A549 (cell line): ENCODE measurements at regions not wholly inside any gene's neighbourhood (a gene's known extent, or its start where the extent isn't known, plus 50 kb on each side); places are given as distances from the start of the nearest gene placed in this dataset.

Experiments used
- ATAC-seq, 2 experiments: fragments of 200-7000 bp in 1 of 2; fragments of >200 bp in 1 of 2; cut with Nextera tagmentation in 1 of 2; cut with Tn5 transposase in 1 of 2; 3 replicates each; pipeline versions ENCODE4 v1.8.0 to v1.9.1; 2018 to 2020; ENCODE audit warnings: mild to moderate bottlenecking in 1 of 2, moderate library complexity in 1 of 2
- CTCF ChIA-PET: fragments of 300-600 bp; sonication (Branson Sonifier 250); formaldehyde crosslinking; extraction: SDS; loops from one replicate; lab custom pipeline; 2021; ENCODE audit warnings: antibody characterized with exemption, inconsistent platforms; lab: Yijun Ruan, JAX
- POLR2A ChIA-PET: fragments of 350-600 bp; formaldehyde crosslinking; extraction: SDS; loops from one replicate; lab custom pipeline; 2021; ENCODE audit warnings: antibody characterized with exemption, inconsistent platforms; lab: Yijun Ruan, JAX
- DNase-seq, 2 experiments: peaks; one replicate each; pipeline versions ENCODE4 v3.0.0 to v3.0.0-alpha.2; 2011 to 2016; ENCODE audit warnings: low read depth in 1 of 2, low spot score in 1 of 2
- FAIRE-seq: peaks from 2 replicates; lab custom pipeline; 2011; peaks lifted over from hg19 to GRCh38; lab: Jason Lieb, UNC
- H3K27ac ChIP-seq, 2 experiments: fragments of >200 bp; sonication (Bioruptor Twin); formaldehyde crosslinking; 3 replicates each; pipeline ENCODE4 v1.5.1; 2016 to 2017
- H3K4me1 ChIP-seq: fragments of >200 bp; sonication (Bioruptor Twin); formaldehyde crosslinking; 3 replicates; pipeline ENCODE4 v1.6.1; 2016
- H3K4me2 ChIP-seq: fragments of >200 bp; sonication (Bioruptor Twin); formaldehyde crosslinking; 3 replicates; pipeline ENCODE4 v1.6.1; 2016
- H3K4me3 ChIP-seq: fragments of >200 bp; sonication (Bioruptor Twin); formaldehyde crosslinking; 3 replicates; pipeline ENCODE4 v1.5.1; 2016
- H3K9me3 ChIP-seq: fragments of >200 bp; sonication (Bioruptor Twin); formaldehyde crosslinking; 3 replicates; pipeline ENCODE4 v1.6.1; 2016
- BHLHE40 ChIP-seq: IDR thresholded peaks from 2 replicates; pipeline ENCODE4 v1.6.1; 2012; ENCODE audit warnings: low read depth, low read length, inconsistent platforms
- CEBPB ChIP-seq, 2 experiments: fragments of >200 bp in 1 of 2; sonication (Bioruptor Twin) in 1 of 2; formaldehyde crosslinking in 1 of 2; IDR thresholded peaks; 2 replicates each; pipeline ENCODE4 v1.6.1; 2012 to 2016
- CHD4 ChIP-seq: fragments of 200-600 bp; sonication (generic); IDR thresholded peaks from 2 replicates; pipeline ENCODE4 v1.6.1; 2016; ENCODE audit warnings: antibody characterized with exemption, mild to moderate bottlenecking, borderline replicate concordance
- EHF ChIP-seq: fragments of 250-450 bp; sonication (Bioruptor Pico); IDR thresholded peaks from 2 replicates; pipeline ENCODE4 v1.5.0; 2020; ENCODE audit warnings: mild to moderate bottlenecking
- FOSB ChIP-seq: fragments of 250-450 bp; sonication (Bioruptor Pico); IDR thresholded peaks from 2 replicates; pipeline ENCODE4 v1.5.0; 2020; ENCODE audit warnings: mild to moderate bottlenecking, moderate library complexity
- FOSL2 ChIP-seq, 2 experiments: fragments of 450-650 bp in 1 of 2; fragments of >200 bp in 1 of 2; sonication (Bioruptor Twin) in 1 of 2; formaldehyde crosslinking; IDR thresholded peaks; 2 replicates each; pipeline versions ENCODE4 v1.5.0 to v1.6.1; 2016 to 2020; ENCODE audit warnings: mild to moderate bottlenecking in 1 of 2, moderate library complexity in 1 of 2
- HDAC2 ChIP-seq: fragments of 200-600 bp; sonication (generic); IDR thresholded peaks from 2 replicates; pipeline ENCODE4 v1.6.1; 2016
- HES2 ChIP-seq: fragments of >200 bp; sonication (Bioruptor Twin); formaldehyde crosslinking; IDR thresholded peaks from 2 replicates; pipeline ENCODE4 v1.6.1; 2016
- HEYL ChIP-seq: fragments of 250-450 bp; sonication (Bioruptor Pico); IDR thresholded peaks from 2 replicates; pipeline ENCODE4 v1.8.0; 2021; ENCODE audit warnings: mild to moderate bottlenecking, moderate library complexity
- HOXA7 ChIP-seq: fragments of 250-450 bp; sonication (Bioruptor Pico); IDR thresholded peaks from 2 replicates; pipeline ENCODE4 v1.5.0; 2020; ENCODE audit warnings: mild to moderate bottlenecking, moderate library complexity
- MAFK ChIP-seq: fragments of 450-650 bp; IDR thresholded peaks from 2 replicates; pipeline ENCODE4 v1.6.1; 2014; ENCODE audit not compliant: partially characterized antibody
- MYC ChIP-seq: IDR thresholded peaks from 2 replicates; pipeline ENCODE4 v1.6.1; 2012; ENCODE audit warnings: mild to moderate bottlenecking, inconsistent platforms, low read length, improper control_type of control experiment, borderline replicate concordance
- NR3C1 ChIP-seq: fragments of >200 bp; sonication (Bioruptor Twin); formaldehyde crosslinking; IDR thresholded peaks from 3 replicates; pipeline ENCODE4 v1.6.1; 2017
- PBX3 ChIP-seq: IDR thresholded peaks from 2 replicates; pipeline ENCODE4 v1.6.1; 2012
- RAD21 ChIP-seq, 2 experiments: fragments of >200 bp in 1 of 2; sonication (Bioruptor Twin) in 1 of 2; formaldehyde crosslinking in 1 of 2; IDR thresholded peaks in 1 of 2; conservative IDR thresholded peaks in 1 of 2; 2 replicates in 1 of 2; 3 replicates in 1 of 2; pipeline ENCODE4 v1.6.1; 2012 to 2018; ENCODE audit warnings: inconsistent platforms in 1 of 2
- RFX5 ChIP-seq: fragments of 450-650 bp; IDR thresholded peaks from 2 replicates; pipeline ENCODE4 v1.7.1; 2014; ENCODE audit warnings: antibody characterized with exemption, mild to moderate bottlenecking, moderate library complexity
- RNF2 ChIP-seq: fragments of 200-600 bp; sonication (generic); IDR thresholded peaks from 2 replicates; pipeline ENCODE4 v1.6.1; 2016; ENCODE audit warnings: low read depth, mild to moderate bottlenecking, antibody characterized with exemption, moderate library complexity, borderline replicate concordance
- SMC3 ChIP-seq: fragments of >200 bp; sonication (Bioruptor Twin); formaldehyde crosslinking; IDR thresholded peaks from 3 replicates; pipeline ENCODE4 v1.6.1; 2018; ENCODE audit warnings: inconsistent platforms
- TFCP2L1 ChIP-seq: fragments of 250-450 bp; sonication (Bioruptor Pico); IDR thresholded peaks from 2 replicates; pipeline ENCODE4 v1.5.0; 2021; ENCODE audit warnings: mild to moderate bottlenecking
- TP53 ChIP-seq: fragments of 250-450 bp; sonication (Bioruptor Pico); IDR thresholded peaks from 2 replicates; pipeline ENCODE4 v1.5.0; 2021; ENCODE audit warnings: mild to moderate bottlenecking, moderate library complexity
- ZFP36 ChIP-seq: fragments of 450-650 bp; IDR thresholded peaks from 2 replicates; pipeline ENCODE4 v1.6.1; 2014; ENCODE audit warnings: borderline replicate concordance; ENCODE audit not compliant: partially characterized antibody
- ZNF302 ChIP-seq: fragments of 250-450 bp; sonication (Bioruptor Pico); IDR thresholded peaks from 2 replicates; pipeline ENCODE4 v1.9.0; 2021; ENCODE audit warnings: inconsistent platforms, mild to moderate bottlenecking, moderate library complexity
- ZSCAN20 ChIP-seq: fragments of 250-450 bp; sonication (Bioruptor Pico); IDR thresholded peaks from 2 replicates; pipeline ENCODE4 v1.8.0; 2022; ENCODE audit warnings: mild to moderate bottlenecking, moderate library complexity
- WGBS: methylation state at CpG from one replicate; pipeline ENCODE4 v1.1.6; 2017; ENCODE audit errors: missing lambda C conversion rate; 5-methylcytosine and 5-hydroxymethylcytosine counted together
- TF ChIP-seq, protein P1 (sequence below): fragments of 200-600 bp; sonication (generic); IDR thresholded peaks from 2 replicates; pipeline ENCODE4 v1.6.1; 2016; ENCODE audit warnings: antibody characterized with exemption, mild to moderate bottlenecking, moderate library complexity
- TF ChIP-seq, protein P2 (sequence below): fragments of >200 bp; sonication (Bioruptor Twin); formaldehyde crosslinking; IDR thresholded peaks from 3 replicates; pipeline ENCODE4 v1.5.1; 2016

DNA sequence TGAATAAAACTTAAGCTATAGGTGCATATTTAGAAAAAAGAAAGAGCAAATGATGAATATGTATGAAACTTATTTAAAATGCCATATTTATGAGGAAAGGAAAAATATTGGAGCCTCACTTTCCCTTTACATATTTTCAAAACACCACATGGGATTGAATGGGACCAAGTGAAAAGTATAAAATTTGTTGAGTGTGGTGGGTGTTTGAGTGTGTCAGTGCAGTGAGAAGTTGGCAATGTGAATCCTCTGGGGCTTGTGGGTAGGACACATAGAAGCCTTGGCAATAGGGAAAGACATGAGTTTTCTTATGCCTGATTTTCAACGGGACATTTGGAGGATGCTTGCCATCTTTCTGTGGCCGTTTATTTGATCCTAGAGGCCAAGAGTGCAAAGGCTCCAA, 502.2 kb upstream of the CELF4 start:
- no peak overlapping the region for H3K4me2 ChIP-seq
- CTCF ChIA-PET, result no interaction called here
- TF ChIP-seq RFX5, result no peak
- no peak for TF ChIP-seq TFCP2L1 (CRISPR knock-in tag)
- TF ChIP-seq NR3C1, result no peak
- no peak for TF ChIP-seq EHF
- TF ChIP-seq ZSCAN20 (CRISPR knock-in tag), result no peak
- TF ChIP-seq ZFP36, result no peak
- no peak for TF ChIP-seq FOSB (CRISPR knock-in tag)
- TF ChIP-seq MYC, result no peak
- no peak for TF ChIP-seq SMC3
- no peak for TF ChIP-seq PBX3
- TF ChIP-seq, all 56 proteins: peak for 0
- ATAC-seq (no peak), DNase-seq (no peak), FAIRE-seq (no peak)
- Histone ChIP-seq H3K9me3 (no peaks in the 10 kb centered on the region), H3K4me1 (no peaks in the 10 kb centered on the region), H3K27ac (no peak overlapping the region), H3K4me3 (no peak overlapping the region)
- 0% methylated on average over 2 of the region's 2 CpGs for WGBS
- POLR2A ChIA-PET, result no interaction called here

GRCh38 chr18:38067086-38067485, 501.5 kb upstream of the CELF4 start:
- H3K9me3 ChIP-seq, result no peaks in the 10 kb centered on the region
- 0% methylated on average over 1 of the region's 1 CpG for WGBS
- H3K4me2 ChIP-seq, result no peak overlapping the region
- no peak overlapping the region for H3K4me3 ChIP-seq
- FAIRE-seq (no peak), ATAC-seq (no peak), DNase-seq (no peak)
- H3K27ac ChIP-seq, result no peak overlapping the region
- CTCF ChIA-PET, result no interaction called here
- POLR2A ChIA-PET, result no interaction called here
- TF ChIP-seq, protein P1, sequence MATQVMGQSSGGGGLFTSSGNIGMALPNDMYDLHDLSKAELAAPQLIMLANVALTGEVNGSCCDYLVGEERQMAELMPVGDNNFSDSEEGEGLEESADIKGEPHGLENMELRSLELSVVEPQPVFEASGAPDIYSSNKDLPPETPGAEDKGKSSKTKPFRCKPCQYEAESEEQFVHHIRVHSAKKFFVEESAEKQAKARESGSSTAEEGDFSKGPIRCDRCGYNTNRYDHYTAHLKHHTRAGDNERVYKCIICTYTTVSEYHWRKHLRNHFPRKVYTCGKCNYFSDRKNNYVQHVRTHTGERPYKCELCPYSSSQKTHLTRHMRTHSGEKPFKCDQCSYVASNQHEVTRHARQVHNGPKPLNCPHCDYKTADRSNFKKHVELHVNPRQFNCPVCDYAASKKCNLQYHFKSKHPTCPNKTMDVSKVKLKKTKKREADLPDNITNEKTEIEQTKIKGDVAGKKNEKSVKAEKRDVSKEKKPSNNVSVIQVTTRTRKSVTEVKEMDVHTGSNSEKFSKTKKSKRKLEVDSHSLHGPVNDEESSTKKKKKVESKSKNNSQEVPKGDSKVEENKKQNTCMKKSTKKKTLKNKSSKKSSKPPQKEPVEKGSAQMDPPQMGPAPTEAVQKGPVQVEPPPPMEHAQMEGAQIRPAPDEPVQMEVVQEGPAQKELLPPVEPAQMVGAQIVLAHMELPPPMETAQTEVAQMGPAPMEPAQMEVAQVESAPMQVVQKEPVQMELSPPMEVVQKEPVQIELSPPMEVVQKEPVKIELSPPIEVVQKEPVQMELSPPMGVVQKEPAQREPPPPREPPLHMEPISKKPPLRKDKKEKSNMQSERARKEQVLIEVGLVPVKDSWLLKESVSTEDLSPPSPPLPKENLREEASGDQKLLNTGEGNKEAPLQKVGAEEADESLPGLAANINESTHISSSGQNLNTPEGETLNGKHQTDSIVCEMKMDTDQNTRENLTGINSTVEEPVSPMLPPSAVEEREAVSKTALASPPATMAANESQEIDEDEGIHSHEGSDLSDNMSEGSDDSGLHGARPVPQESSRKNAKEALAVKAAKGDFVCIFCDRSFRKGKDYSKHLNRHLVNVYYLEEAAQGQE, result no peak
- TF ChIP-seq TP53 (no peak), RAD21 (conservative IDR thresholded peaks at IDR 0.05 in 1 of 2, IDR thresholded peaks at IDR 0.05 in 1 of 2) (no peak), ZNF302 (CRISPR knock-in tag) (no peak), MAFK (no peak), HES2 (no peak), BHLHE40 (no peak), FOSL2 (IDR thresholded peaks at IDR 0.05) (no peak), FOSL2 (CRISPR knock-in tag; IDR thresholded peaks at IDR 0.05) (no peak), RNF2 (no peak), CEBPB (IDR thresholded peaks at IDR 0.05) (no peak), HEYL (CRISPR knock-in tag) (no peak), CHD4 (no peak), HOXA7 (no peak), HDAC2 (no peak), SMC3 (no peak)
- TF ChIP-seq, protein P2, sequence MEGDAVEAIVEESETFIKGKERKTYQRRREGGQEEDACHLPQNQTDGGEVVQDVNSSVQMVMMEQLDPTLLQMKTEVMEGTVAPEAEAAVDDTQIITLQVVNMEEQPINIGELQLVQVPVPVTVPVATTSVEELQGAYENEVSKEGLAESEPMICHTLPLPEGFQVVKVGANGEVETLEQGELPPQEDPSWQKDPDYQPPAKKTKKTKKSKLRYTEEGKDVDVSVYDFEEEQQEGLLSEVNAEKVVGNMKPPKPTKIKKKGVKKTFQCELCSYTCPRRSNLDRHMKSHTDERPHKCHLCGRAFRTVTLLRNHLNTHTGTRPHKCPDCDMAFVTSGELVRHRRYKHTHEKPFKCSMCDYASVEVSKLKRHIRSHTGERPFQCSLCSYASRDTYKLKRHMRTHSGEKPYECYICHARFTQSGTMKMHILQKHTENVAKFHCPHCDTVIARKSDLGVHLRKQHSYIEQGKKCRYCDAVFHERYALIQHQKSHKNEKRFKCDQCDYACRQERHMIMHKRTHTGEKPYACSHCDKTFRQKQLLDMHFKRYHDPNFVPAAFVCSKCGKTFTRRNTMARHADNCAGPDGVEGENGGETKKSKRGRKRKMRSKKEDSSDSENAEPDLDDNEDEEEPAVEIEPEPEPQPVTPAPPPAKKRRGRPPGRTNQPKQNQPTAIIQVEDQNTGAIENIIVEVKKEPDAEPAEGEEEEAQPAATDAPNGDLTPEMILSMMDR, result no peak
- H3K4me1 ChIP-seq, result no peaks in the 10 kb centered on the region
